GM19397 (cell line): ENCODE measurements at regions not wholly inside any gene's neighbourhood (a gene's known extent, or its start where the extent isn't known, plus 50 kb on each side); places are given as distances from the start of the nearest gene placed in this dataset.

ENCODE experiments used
- ATAC-seq: cut with Tn5 transposase; IDR thresholded peaks from one replicate; pipeline ENCODE4 v1.9.1; 2021; ENCODE audit warnings: mild to moderate bottlenecking, moderate library complexity; ENCODE audit not compliant: unreplicated experiment

GRCh38 chr1:36584874-36585453 is 102.3 kb upstream of the CSF3R start:
- no peak for ATAC-seq

DNA sequence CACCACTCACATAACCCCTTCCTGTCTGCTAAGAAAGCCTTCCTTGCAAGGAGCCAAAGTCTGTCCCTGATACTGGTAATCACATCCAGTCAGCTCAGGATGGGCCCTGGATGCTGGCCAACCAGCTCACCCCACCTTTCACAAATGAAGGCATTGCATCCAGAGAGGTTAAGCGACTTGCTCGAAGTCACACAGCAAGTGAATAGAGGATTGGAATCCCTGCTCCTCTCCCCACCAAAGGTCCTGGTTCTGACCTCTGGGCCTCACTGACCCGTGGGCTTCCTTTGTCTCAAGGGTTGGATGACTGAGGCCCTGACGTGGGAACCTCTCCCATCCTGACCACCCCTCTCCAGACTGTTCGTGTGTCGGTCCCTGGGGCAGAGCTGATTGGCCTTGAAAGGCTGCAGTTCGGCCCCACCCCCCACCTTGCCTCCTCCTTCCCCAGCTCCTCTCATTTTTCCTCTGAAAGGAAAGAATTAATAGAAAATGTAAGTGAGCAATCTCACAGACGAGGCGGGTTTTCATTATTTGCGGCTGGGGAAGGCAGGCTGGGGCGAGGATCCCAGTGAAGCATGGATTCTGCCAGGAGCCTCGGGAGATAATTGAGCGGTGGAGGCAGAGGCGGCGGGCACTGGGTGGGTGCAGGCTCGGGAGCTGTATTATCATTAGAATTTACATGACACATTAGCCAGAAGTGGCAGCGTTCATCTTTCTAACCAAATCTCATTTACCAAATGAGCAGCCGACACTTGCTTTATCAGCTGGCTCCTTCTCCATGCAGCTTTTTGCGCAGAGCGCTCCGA is 101.5 kb upstream of the CSF3R start:
- no peak for ATAC-seq

DNA sequence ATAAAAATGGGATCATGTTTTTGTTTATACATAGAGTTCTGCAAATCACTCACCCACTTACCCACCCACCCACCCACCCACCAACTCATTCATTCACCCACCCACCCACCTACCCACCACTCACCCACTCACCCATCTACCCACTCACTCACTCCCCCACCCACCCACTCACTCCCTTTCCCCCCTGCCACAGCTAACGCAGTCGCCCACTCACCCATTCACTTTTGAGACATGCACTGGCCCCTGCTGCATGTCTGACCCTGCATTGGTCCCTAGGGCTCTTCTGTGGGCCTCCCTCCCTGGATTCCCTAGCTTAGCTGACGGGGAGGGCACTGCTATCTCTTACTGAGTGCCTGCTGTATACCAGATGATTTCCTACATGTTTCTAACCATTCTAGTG is 100.4 kb upstream of the CSF3R start:
- no peak for ATAC-seq

- ATAC-seq: no peak
These were observed 99.5 kb upstream of the CSF3R start for GRCh38 chr1:36582066-36582755.

DNA sequence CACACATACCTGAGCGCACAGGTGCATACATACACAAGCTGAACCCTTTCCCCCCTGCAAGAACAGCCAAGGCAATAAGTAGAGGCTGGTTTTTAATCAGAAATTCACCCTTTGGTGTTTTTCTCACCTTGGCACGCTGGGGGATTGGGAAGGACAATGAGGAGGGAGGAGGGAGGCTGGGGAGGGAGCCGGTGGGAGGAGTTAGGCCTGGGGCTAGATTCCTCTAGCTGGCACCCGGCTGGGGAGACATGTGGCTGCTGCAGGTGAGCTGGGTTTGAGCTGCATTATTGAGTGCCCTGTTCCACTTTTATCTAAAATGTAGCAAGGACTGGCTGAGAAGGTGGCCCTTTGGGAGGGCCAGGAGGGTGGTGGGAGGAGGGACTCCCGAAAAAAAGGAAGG is 97.8 kb upstream of the CSF3R start:
- no peak for ATAC-seq

GRCh38 chr1:36579039-36579438 is 96.3 kb upstream of the CSF3R start:
- ATAC-seq: no peak

DNA sequence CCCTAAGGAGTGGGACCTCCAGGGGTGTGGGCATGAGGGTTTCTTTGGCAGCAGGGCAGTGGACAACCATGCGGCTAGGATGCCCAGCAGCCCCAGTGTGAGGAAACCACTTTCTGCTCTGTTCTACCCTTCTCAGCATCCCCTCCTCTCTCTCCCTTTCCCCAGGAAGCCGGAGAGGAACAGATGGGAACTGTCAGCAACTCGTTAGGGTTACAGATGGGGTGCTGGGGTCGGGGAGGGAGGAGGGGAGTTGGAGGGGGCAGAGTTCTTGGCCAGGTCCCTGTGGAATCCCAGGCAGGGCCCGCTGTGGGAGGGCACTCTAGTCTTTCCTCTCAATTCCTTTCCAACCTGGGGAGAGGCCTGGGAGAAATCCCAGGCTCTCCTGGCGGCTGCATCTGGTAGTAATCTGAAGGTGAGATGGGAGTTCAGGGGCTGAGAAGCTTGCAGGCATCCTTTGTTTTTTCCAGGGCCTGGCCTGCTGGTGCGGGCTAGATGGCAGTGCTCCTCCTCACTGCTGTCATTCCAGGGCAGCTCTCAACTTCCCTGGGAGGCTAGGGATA is 93.9 kb upstream of the CSF3R start:
- ATAC-seq: no peak

DNA sequence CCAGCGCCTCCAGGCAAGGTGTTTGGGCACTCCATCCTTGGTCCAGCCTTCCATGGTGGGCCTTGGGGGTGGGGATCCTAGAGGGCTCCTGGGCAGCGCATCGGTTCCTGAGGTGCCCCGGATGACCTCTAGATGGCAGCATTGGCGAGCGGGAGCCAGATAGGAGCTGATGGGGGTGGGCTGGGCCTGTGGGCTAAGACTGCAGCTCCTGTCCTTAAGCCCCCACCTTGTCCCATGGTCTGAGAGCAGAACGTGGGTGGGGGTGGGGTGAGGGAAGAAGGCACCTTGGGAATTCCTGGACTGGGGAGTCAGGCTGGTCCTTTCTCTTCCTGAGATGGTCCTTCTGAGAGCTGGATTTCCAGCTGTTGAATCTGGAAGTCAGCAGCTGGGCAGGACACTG is 93.4 kb upstream of the CSF3R start:
- ATAC-seq: no peak

GRCh38 chr1:36573445-36573844 is 90.7 kb upstream of the CSF3R start:
- ATAC-seq: no peak

GRCh38 chr1:36572906-36573305 is 90.2 kb upstream of the CSF3R start:
- no peak for ATAC-seq

- no peak for ATAC-seq
These were observed 89.5 kb upstream of the CSF3R start for GRCh38 chr1:36572142-36572715.

DNA sequence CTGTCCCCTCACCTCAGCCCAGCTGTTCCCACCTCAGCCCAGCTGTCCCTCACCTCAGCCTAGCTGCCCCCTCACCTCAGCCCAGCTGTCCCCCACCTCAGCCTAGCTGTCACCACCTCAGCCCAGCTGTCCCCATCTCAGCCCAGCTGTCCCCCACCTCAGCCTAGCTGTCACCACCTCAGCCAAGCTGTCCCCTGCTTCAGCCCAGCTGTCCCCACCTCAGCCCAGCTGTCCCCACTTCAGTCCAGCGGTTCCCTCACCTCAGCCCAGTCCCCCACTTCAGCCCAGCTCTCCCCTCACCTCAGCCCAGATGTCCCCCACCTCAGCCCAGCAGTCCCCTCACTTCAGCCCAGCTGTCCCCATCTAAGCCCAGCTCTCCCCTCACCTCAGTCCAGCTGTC is 88.4 kb upstream of the CSF3R start:
- no peak for ATAC-seq

GRCh38 chr1:36570478-36571060 is 87.9 kb upstream of the CSF3R start:
- no peak for ATAC-seq

- no peak for ATAC-seq
These were observed 87.3 kb upstream of the CSF3R start for GRCh38 chr1:36570006-36570405.

DNA sequence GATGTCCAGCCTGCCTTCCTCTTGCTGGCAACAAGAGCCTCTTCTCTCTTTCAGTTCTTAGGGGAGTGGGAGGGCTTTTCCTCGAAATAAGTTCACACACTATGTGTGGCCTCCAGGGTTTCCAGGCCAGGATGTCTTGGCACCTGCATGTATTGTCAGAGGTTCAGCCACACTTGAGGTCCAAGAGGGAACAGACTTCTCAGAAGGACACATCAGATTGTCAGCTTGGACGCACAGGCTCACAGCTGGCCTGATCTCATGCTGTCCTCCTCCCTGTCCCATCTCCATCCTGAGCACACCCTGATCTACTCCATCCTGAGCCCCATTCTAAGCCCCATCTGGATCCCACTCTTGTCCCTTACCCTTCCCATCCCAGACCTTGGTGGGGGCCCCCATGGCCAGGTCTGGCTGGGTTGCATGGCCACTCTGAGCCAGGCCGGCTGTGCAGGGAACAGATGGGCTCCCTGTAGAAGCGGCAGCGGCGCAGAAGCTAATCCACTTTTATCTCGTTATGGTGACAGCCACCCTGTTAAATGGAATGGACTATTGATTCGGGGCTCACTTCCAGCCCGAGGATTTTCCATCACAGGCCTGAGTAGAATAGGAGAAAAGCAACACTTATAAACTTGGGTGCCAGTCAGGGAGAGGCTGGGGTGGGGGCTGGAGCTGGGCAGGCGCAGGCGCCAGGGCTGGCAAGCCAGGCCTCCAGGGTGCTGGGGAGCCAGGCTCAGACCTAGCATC is 85.1 kb upstream of the CSF3R start:
- ATAC-seq: no peak

GRCh38 chr1:36565576-36566501 is 83.1 kb upstream of the CSF3R start:
- no peak for ATAC-seq

GRCh38 chr1:36562181-36562685 is 79.5 kb upstream of the CSF3R start:
- ATAC-seq: no peak

- no peak for ATAC-seq
These were observed 78.6 kb upstream of the CSF3R start for GRCh38 chr1:36561361-36561724.
